GM23248 (cell line): ENCODE measurements at regions not wholly inside any gene's neighbourhood (a gene's known extent, or its start where the extent isn't known, plus 50 kb on each side); places are given as distances from the start of the nearest gene placed in this dataset.

Source experiments
- DNase-seq: peaks from one replicate; pipeline ENCODE4 v3.0.0-alpha.2; 2015
- H2AFZ ChIP-seq: fragments of 200-600 bp; sonication (generic); 2 replicates; pipeline ENCODE4 v1.6.1; 2016; ENCODE audit warnings: antibody characterized with exemption
- H3F3A ChIP-seq: fragments of 200-600 bp; sonication (generic); 2 replicates; pipeline ENCODE4 v1.6.1; 2016; ENCODE audit warnings: mild to moderate bottlenecking, antibody characterized with exemption, mixed run types; ENCODE audit not compliant: insufficient read depth
- H3K27ac ChIP-seq: fragments of 200-600 bp; sonication (generic); 2 replicates; pipeline ENCODE4 v1.5.1; 2016; ENCODE audit warnings: mild to moderate bottlenecking
- H3K27me3 ChIP-seq: fragments of 200-600 bp; sonication (generic); replicated peaks from 2 replicates; pipeline ENCODE4 v1.6.1; 2016; ENCODE audit warnings: mild to moderate bottlenecking; ENCODE audit not compliant: insufficient read depth
- H3K36me3 ChIP-seq: fragments of 200-600 bp; sonication (generic); 2 replicates; pipeline ENCODE4 v1.6.1; 2016; ENCODE audit warnings: low read depth, mild to moderate bottlenecking
- H3K4me1 ChIP-seq: fragments of 200-600 bp; sonication (generic); 2 replicates; pipeline ENCODE4 v1.6.1; 2016; ENCODE audit warnings: mild to moderate bottlenecking; ENCODE audit not compliant: insufficient read depth
- H3K4me2 ChIP-seq: fragments of 200-600 bp; sonication (generic); one replicate; pipeline ENCODE4 v1.6.1; 2016; ENCODE audit warnings: mild to moderate bottlenecking; ENCODE audit not compliant: unreplicated experiment
- H3K4me3 ChIP-seq: fragments of 200-600 bp; sonication (generic); 2 replicates; pipeline ENCODE4 v1.5.1; 2016; ENCODE audit warnings: mild to moderate bottlenecking
- H3K79me2 ChIP-seq: fragments of 200-600 bp; sonication (generic); 2 replicates; pipeline ENCODE4 v1.6.1; 2016; ENCODE audit warnings: mild to moderate bottlenecking; ENCODE audit not compliant: insufficient read depth
- H3K9ac ChIP-seq: fragments of 200-600 bp; sonication (generic); 2 replicates; pipeline ENCODE4 v1.6.1; 2016; ENCODE audit warnings: mild to moderate bottlenecking
- H3K9me2 ChIP-seq: fragments of 200-600 bp; sonication (generic); 2 replicates; pipeline ENCODE4 v1.6.1; 2016; ENCODE audit warnings: mixed run types, mild to moderate bottlenecking, moderate library complexity; ENCODE audit not compliant: insufficient read depth
- H3K9me3 ChIP-seq: fragments of 200-600 bp; sonication (generic); one replicate; pipeline ENCODE4 v1.6.1; 2017; ENCODE audit warnings: low read depth
- H4K20me1 ChIP-seq: fragments of 200-600 bp; sonication (generic); 2 replicates; pipeline ENCODE4 v1.6.0; 2016; ENCODE audit not compliant: insufficient read depth
- EZH2 ChIP-seq: fragments of 200-600 bp; sonication (generic); IDR thresholded peaks from 2 replicates; pipeline ENCODE4 v1.6.1; 2018; ENCODE audit warnings: antibody characterized with exemption, mild to moderate bottlenecking; ENCODE audit not compliant: insufficient read depth, poor library complexity, severe bottlenecking
- EZH2phosphoT487 ChIP-seq: fragments of 200-600 bp; sonication (generic); IDR thresholded peaks from 2 replicates; pipeline ENCODE4 v1.6.1; 2018; ENCODE audit warnings: antibody characterized with exemption, moderate library complexity, mild to moderate bottlenecking, low read depth; ENCODE audit not compliant: insufficient read depth
- WGBS, 2 experiments: methylation state at CpG; one replicate each; pipeline ENCODE4 v1.1.6; 2015 to 2017; ENCODE audit warnings: low lambda C conversion rate in 2 of 2, low coverage in 1 of 2; ENCODE audit errors: missing lambda C conversion rate in 2 of 2; 5-methylcytosine and 5-hydroxymethylcytosine counted together
- in situ Hi-C: fragments of 300-500 bp; cut with MboI; formaldehyde crosslinking; loops from 2 replicates; pipeline ENCODE4 v1.15.0; 2020

- no peaks in the 10 kb centered on the region for H3K79me2 ChIP-seq
- H2AFZ ChIP-seq: no peak overlapping the region
- H3K4me3 ChIP-seq: no peak overlapping the region
- H3K36me3 ChIP-seq: no peaks in the 10 kb centered on the region
- no peaks in the 10 kb centered on the region for H3F3A ChIP-seq
- H3K27ac ChIP-seq: no peak overlapping the region
- H3K4me1 ChIP-seq: no peaks in the 10 kb centered on the region
- in situ Hi-C loops: no loop called here
- no peak for DNase-seq
- H3K9me3 ChIP-seq: no peaks in the 10 kb centered on the region
- no peaks in the 10 kb centered on the region for H3K27me3 ChIP-seq
- no peaks in the 10 kb centered on the region for H3K9me2 ChIP-seq
- no peaks in the 10 kb centered on the region for H4K20me1 ChIP-seq
- WGBS, 2 experiments: 4 to 6% methylated on average over 4 of the region's 4 CpGs
- TF ChIP-seq EZH2 (no peak), EZH2phosphoT487 (no peak)
- no peak overlapping the region for H3K9ac ChIP-seq
- H3K4me2 ChIP-seq: no peak overlapping the region
Measured at GRCh38 chr4:180296036-180296599, 1947.1 kb upstream of the TENM3 start.

- H3K4me1 ChIP-seq: no peaks in the 10 kb centered on the region
- no peak overlapping the region for H3K27ac ChIP-seq
- H3K4me3 ChIP-seq: no peak overlapping the region
- WGBS, 2 experiments: 2 to 6% methylated on average over 4 of the region's 4 CpGs
- no peak overlapping the region for H2AFZ ChIP-seq
- H3K9me3 ChIP-seq: no peaks in the 10 kb centered on the region
- TF ChIP-seq EZH2: no peak
- TF ChIP-seq EZH2phosphoT487: no peak
- in situ Hi-C loops: no loop called here
- no peaks in the 10 kb centered on the region for H3K27me3 ChIP-seq
- H3K36me3 ChIP-seq: no peaks in the 10 kb centered on the region
- no peak overlapping the region for H3K4me2 ChIP-seq
- no peaks in the 10 kb centered on the region for H3F3A ChIP-seq
- H3K79me2 ChIP-seq: no peaks in the 10 kb centered on the region
- H3K9me2 ChIP-seq: no peaks in the 10 kb centered on the region
- no peaks in the 10 kb centered on the region for H4K20me1 ChIP-seq
- no peak overlapping the region for H3K9ac ChIP-seq
- no peak for DNase-seq
Measured at GRCh38 chr4:180304321-180304720, 1938.9 kb upstream of the TENM3 start.

GRCh38 chr4:180310616-180311015, 1932.6 kb upstream of the TENM3 start:
- no peak overlapping the region for H3K27ac ChIP-seq
- in situ Hi-C loops: no loop called here
- H3K79me2 ChIP-seq: no peaks in the 10 kb centered on the region
- TF ChIP-seq EZH2 (no peak), EZH2phosphoT487 (no peak)
- no peak overlapping the region for H2AFZ ChIP-seq
- no peaks in the 10 kb centered on the region for H3K9me2 ChIP-seq
- peaks cover 4% of the 10 kb centered on the region for H3K9me3 ChIP-seq
- no peaks in the 10 kb centered on the region for H4K20me1 ChIP-seq
- DNase-seq: no peak
- no peaks in the 10 kb centered on the region for H3K27me3 ChIP-seq
- no peaks in the 10 kb centered on the region for H3K4me1 ChIP-seq
- 47 to 53% methylated on average over 3 of the region's 3 CpGs for WGBS, 2 experiments
- no peak overlapping the region for H3K4me3 ChIP-seq
- no peak overlapping the region for H3K9ac ChIP-seq
- H3F3A ChIP-seq: no peaks in the 10 kb centered on the region
- H3K36me3 ChIP-seq: no peaks in the 10 kb centered on the region
- H3K4me2 ChIP-seq: no peak overlapping the region

- no peak overlapping the region for H3K27ac ChIP-seq
- H3F3A ChIP-seq: no peaks in the 10 kb centered on the region
- H3K4me3 ChIP-seq: no peak overlapping the region
- no peak overlapping the region for H3K4me2 ChIP-seq
- no peaks in the 10 kb centered on the region for H3K9me2 ChIP-seq
- no peak overlapping the region for H2AFZ ChIP-seq
- in situ Hi-C loops: no loop called here
- H3K9ac ChIP-seq: no peak overlapping the region
- no peaks in the 10 kb centered on the region for H3K36me3 ChIP-seq
- peaks cover 4% of the 10 kb centered on the region for H3K9me3 ChIP-seq
- DNase-seq: no peak
- H3K4me1 ChIP-seq: no peaks in the 10 kb centered on the region
- no peaks in the 10 kb centered on the region for H3K79me2 ChIP-seq
- H3K27me3 ChIP-seq: no peaks in the 10 kb centered on the region
- no peaks in the 10 kb centered on the region for H4K20me1 ChIP-seq
- 18% methylated on average over 5 of the region's 5 CpGs for WGBS, 2 experiments
- TF ChIP-seq EZH2: no peak
- no peak for TF ChIP-seq EZH2phosphoT487
Measured at GRCh38 chr4:180314972-180315371, 1928.2 kb upstream of the TENM3 start.

- Histone ChIP-seq H3K4me1 (no peaks in the 10 kb centered on the region), H2AFZ (no peak overlapping the region), H3K4me3 (no peak overlapping the region), H3K9ac (no peak overlapping the region), H3K79me2 (no peaks in the 10 kb centered on the region), H3K4me2 (no peak overlapping the region), H3K36me3 (no peaks in the 10 kb centered on the region), H3K9me3 (no peaks in the 10 kb centered on the region), H3K27ac (no peak overlapping the region), H3F3A (no peaks in the 10 kb centered on the region), H3K9me2 (no peaks in the 10 kb centered on the region), H3K27me3 (no peaks in the 10 kb centered on the region), H4K20me1 (no peaks in the 10 kb centered on the region)
- 0 to 8% methylated on average over 2 of the region's 2 CpGs for whole genome bisulfite sequencing, 2 experiments
- no peak for TF ChIP-seq EZH2phosphoT487
- TF ChIP-seq EZH2: no peak
- no peak for DNase-seq
- in situ Hi-C loops: no loop called here
Measured at GRCh38 chr4:180330521-180330920, 1912.7 kb upstream of the TENM3 start.
